RWPE1 (cell line): ENCODE measurements at regions not wholly inside any gene's neighbourhood (a gene's known extent, or its start where the extent isn't known, plus 50 kb on each side); places are given as distances from the start of the nearest gene placed in this dataset.

Source experiments
- CTCF ChIA-PET: fragments of 350-600 bp; sonication (Branson Sonifier 250); formaldehyde crosslinking; extraction: SDS; loops from one replicate; lab custom pipeline; 2021; lab: Yijun Ruan, JAX
- POLR2A ChIA-PET: fragments of 400-600 bp; formaldehyde crosslinking; extraction: SDS; loops from one replicate; lab custom pipeline; 2020; ENCODE audit warnings: antibody characterized with exemption; ENCODE audit not compliant: low non-redundant PET; lab: Yijun Ruan, JAX
- DNase-seq: peaks from one replicate; pipeline ENCODE4 v3.0.0; 2012; ENCODE audit warnings: low spot score
- H3K27ac ChIP-seq: fragments of 450-650 bp; 2 replicates; pipeline ENCODE4 v1.5.1; 2017
- CTCF ChIP-seq: fragments of 450-650 bp; conservative IDR thresholded peaks from 2 replicates; pipeline ENCODE4 v1.5.1; 2017; ENCODE audit warnings: low read depth, mild to moderate bottlenecking

DNA sequence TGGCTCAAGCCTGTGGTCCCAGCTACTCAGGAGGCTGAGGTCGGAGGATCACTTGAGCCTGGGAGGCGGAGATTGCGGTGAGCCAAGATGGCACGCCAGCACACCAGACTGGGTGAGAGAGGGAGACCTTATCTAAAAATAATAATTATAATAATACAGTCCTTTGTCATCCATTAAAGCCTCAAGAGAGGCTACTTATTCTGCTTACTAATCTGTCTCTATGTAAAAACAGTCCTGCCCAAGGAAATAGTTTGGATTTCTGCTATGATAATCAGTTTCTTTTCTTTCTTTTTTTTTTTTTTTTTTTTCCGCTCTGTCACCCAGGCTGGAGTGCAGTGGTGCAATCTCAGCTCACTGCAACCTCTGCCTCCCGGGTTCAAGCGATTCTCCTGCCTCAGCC, 228.3 kb downstream of the C1D start:
- no peak overlapping the region for H3K27ac ChIP-seq
- ChIA-PET POLR2A (no interaction called here), CTCF (no interaction called here)
- DNase-seq: no peak
- no peak for TF ChIP-seq CTCF

GRCh38 chr2:67835266-67835665, 227.5 kb downstream of the C1D start:
- DNase-seq: no peak
- no peak overlapping the region for H3K27ac ChIP-seq
- TF ChIP-seq CTCF: no peak
- POLR2A ChIA-PET: no interaction called here
- CTCF ChIA-PET: interaction anchor here (0.5 to 0.9 kb wide), 2 partner anchors 196 to 1394 kb away, joined by 3 to 5 read pairs; no protein-coding TSS in a partner anchor

DNA sequence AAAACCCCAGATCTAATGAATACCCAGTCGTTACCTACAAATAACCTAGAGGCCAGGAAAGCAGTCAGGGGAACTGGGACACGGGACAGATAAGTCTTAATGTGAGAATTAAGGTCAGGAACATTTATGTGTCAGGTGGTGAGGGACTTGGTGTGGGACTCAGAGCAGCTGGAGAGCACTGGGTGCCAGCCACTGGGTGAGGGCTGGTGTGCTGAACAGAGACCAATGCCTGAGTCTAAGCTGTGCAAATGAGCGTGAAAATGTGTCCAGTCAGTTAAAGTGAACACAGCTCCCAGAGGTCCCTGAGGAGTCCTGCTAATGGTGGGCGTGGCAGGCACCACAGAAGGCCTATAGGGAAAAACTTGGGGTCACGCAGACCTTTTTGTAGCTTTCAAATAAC, 225.9 kb downstream of the C1D start:
- no peak for DNase-seq
- CTCF ChIA-PET: interaction anchor here (0.6 to 1.2 kb wide), 2 partner anchors 9 to 41 kb away, joined by 3 to 8 read pairs; no protein-coding TSS in a partner anchor
- H3K27ac ChIP-seq: no peak overlapping the region
- TF ChIP-seq CTCF: no peak
- POLR2A ChIA-PET: no interaction called here

DNA sequence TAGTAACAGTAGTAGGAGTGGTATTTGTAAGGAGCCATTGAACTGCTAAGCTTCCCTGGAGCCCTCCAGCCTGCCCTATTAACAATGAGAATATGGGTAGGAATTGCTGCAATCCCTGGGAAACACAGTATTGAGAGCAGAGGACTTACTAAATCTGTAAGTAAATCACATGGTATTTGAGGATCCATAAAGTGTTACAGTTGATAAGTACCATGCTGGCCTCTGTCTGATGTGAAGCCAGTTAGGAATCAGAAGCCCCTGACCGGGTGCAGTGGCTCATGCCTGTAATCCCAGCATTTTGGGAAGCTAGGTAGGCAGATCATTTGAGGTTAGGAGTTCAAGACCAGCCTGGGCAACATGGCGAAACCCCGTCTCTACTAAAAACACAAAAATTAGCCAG, 224.6 kb downstream of the C1D start:
- TF ChIP-seq CTCF: no peak
- H3K27ac ChIP-seq: no peak overlapping the region
- DNase-seq: no peak
- POLR2A ChIA-PET: no interaction called here
- CTCF ChIA-PET: interaction anchor here (0.6 to 1.2 kb wide), 2 partner anchors 8 to 564 kb away, joined by 4 to 8 read pairs; no protein-coding TSS in a partner anchor

DNA sequence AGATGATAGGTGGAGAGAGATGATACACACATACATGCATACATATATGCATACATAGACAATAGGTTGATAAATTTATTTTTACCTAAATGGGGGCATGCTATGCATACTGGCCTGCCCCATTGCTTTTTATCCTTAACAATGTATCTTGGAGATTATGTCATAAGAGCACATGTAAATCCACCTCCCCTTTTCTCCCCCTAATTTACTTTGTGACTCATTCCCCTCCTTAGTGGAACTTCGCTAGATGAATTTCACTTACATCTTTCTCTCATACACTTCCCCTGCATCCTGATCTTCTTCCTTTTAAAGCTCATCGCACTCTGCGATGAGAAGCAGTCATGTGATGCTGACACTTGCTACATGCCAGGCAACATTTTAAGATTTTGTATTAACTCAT, 223.6 kb downstream of the C1D start:
- ChIA-PET CTCF (no interaction called here), POLR2A (no interaction called here)
- no peak overlapping the region for H3K27ac ChIP-seq
- no peak for TF ChIP-seq CTCF
- no peak for DNase-seq

DNA sequence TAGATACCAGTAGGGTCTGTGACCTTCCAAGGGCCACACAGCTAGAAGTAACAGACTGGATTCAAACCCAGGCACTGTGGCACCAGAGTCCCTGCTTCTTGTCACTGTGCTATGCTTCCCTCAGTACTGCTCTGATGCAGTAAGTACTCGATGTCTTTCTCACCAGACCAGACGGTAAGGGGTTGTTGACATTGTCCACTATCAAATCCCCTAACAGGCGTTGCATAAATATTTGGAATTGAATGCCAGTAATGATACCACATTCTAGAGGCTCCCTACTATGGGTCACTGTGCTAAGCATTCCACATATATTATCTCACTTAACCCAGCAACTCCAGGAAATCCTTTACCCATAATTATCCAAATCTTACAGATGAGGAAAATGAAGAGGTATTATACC, 223.1 kb downstream of the C1D start:
- H3K27ac ChIP-seq: no peak overlapping the region
- TF ChIP-seq CTCF: no peak
- ChIA-PET CTCF (interaction anchor here (0.6 to 1.5 kb wide), 11 partner anchors 13 to 1412 kb away, joined by 3 to 6 read pairs (median 3); no protein-coding TSS in a partner anchor), POLR2A (no interaction called here)
- DNase-seq: no peak
